ENCODE measurements at regions not wholly inside any gene's neighbourhood (a gene's known extent, or its start where the extent isn't known, plus 50 kb on each side); places are given as distances from the start of the nearest gene placed in this dataset.

DNA sequence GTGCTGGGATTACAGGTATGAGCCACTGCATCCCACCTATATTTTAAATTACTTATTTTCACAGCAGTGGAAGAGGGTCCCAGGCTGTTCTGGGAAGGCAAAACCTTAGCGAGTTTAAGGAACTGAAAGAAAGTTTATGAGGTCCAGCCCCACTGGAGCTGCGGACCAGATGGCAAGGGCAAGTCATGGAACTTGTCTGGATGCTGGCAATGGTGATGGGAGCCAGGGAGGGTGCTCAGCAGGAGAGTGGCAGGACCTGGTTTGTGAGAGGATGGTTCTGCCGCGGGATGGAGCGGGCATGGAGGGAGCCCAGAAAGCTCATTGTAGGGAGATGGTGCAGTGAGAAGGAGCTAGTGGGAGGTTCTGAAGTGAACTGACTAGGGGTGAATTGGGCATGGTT, 50.6 kb upstream of the SLC45A1 start:
- TF ChIP-seq, protein P1, sequence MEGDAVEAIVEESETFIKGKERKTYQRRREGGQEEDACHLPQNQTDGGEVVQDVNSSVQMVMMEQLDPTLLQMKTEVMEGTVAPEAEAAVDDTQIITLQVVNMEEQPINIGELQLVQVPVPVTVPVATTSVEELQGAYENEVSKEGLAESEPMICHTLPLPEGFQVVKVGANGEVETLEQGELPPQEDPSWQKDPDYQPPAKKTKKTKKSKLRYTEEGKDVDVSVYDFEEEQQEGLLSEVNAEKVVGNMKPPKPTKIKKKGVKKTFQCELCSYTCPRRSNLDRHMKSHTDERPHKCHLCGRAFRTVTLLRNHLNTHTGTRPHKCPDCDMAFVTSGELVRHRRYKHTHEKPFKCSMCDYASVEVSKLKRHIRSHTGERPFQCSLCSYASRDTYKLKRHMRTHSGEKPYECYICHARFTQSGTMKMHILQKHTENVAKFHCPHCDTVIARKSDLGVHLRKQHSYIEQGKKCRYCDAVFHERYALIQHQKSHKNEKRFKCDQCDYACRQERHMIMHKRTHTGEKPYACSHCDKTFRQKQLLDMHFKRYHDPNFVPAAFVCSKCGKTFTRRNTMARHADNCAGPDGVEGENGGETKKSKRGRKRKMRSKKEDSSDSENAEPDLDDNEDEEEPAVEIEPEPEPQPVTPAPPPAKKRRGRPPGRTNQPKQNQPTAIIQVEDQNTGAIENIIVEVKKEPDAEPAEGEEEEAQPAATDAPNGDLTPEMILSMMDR (IDR thresholded peaks at IDR 0.05; ENCODE audit: low read length) = no peak
- no peak for TF ChIP-seq EZH2 (IDR thresholded peaks at IDR 0.05; ENCODE audit: borderline replicate concordance, low read length)
- no peak overlapping the region for H3K4me3 ChIP-seq (ENCODE audit: low read depth, low read length, poor library complexity, severe bottlenecking)
- no peaks in the 10 kb centered on the region for H3K79me2 ChIP-seq (ENCODE audit: insufficient read depth, low read length)
- no peaks in the 10 kb centered on the region for H3K4me1 ChIP-seq (ENCODE audit: insufficient read depth, low read length, severe bottlenecking)
- no peaks in the 10 kb centered on the region for H4K20me1 ChIP-seq (ENCODE audit: insufficient read depth, low read length)
- no peaks in the 10 kb centered on the region for H3F3A ChIP-seq (ENCODE audit: insufficient read depth, low read length)
- no peaks in the 10 kb centered on the region for H3K36me3 ChIP-seq (ENCODE audit: insufficient read depth, low read length)
- H2AFZ ChIP-seq (ENCODE audit: low read length) = no peak overlapping the region
- H3K9ac ChIP-seq (ENCODE audit: low read length) = no peak overlapping the region
- H3K9me2 ChIP-seq (ENCODE audit: low read depth, low read length) = no peaks in the 10 kb centered on the region
- no peaks in the 10 kb centered on the region for H3K27me3 ChIP-seq (ENCODE audit: insufficient read depth, low read length)
- no peaks in the 10 kb centered on the region for H3K9me3 ChIP-seq (ENCODE audit: low read length)
- no peak overlapping the region for H3K4me2 ChIP-seq (ENCODE audit: low read length)
- H3K27ac ChIP-seq (ENCODE audit: low read depth, low read length, poor library complexity, severe bottlenecking) = no peak overlapping the region

DNA sequence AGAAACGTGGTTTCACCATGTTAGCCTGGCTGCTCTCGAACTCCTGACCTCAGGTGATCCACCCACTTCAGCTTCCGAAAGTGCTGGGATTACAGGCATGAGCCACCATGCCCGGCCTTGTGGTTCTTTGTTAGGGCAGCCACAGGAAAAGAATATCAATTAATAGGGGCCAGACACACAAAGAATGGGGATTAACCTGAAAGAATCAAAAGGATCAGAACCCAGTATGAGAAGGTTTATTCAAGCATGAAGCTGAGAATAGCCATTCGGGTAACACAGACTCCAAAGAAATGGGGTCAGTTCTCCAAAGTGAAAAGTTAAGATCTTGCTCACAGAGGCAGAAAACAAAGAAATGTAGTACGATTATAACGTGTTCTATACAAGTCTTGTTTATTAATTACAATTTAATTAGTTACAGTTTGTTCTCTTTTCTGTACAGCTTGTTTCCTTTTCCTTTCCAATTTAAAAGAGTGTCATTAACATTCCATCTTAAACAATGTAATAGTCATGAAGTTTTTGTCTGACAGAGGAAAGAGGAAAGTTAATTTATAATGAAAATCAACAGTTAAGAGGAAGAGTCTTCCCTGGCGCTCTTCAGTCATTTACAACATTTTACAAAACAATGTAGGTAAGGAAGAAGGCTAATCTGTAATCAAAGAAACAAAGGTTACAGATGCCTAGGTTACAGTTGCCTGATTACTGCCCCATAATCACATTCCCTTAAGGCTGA, 51.3 kb upstream of the SLC45A1 start:
- no peaks in the 10 kb centered on the region for H3K27me3 ChIP-seq (ENCODE audit: insufficient read depth, low read length)
- H3K9me3 ChIP-seq (ENCODE audit: low read length) = no peaks in the 10 kb centered on the region
- H4K20me1 ChIP-seq (ENCODE audit: insufficient read depth, low read length) = no peaks in the 10 kb centered on the region
- H3F3A ChIP-seq (ENCODE audit: insufficient read depth, low read length) = no peaks in the 10 kb centered on the region
- H3K27ac ChIP-seq (ENCODE audit: low read depth, low read length, poor library complexity, severe bottlenecking) = no peak overlapping the region
- no peaks in the 10 kb centered on the region for H3K9me2 ChIP-seq (ENCODE audit: low read depth, low read length)
- no peak overlapping the region for H2AFZ ChIP-seq (ENCODE audit: low read length)
- H3K79me2 ChIP-seq (ENCODE audit: insufficient read depth, low read length) = no peaks in the 10 kb centered on the region
- no peak overlapping the region for H3K4me3 ChIP-seq (ENCODE audit: low read depth, low read length, poor library complexity, severe bottlenecking)
- no peaks in the 10 kb centered on the region for H3K4me1 ChIP-seq (ENCODE audit: insufficient read depth, low read length, severe bottlenecking)
- H3K36me3 ChIP-seq (ENCODE audit: insufficient read depth, low read length) = no peaks in the 10 kb centered on the region
- TF ChIP-seq, protein P1 (IDR thresholded peaks at IDR 0.05; ENCODE audit: low read length) = no peak
- no peak for TF ChIP-seq EZH2 (IDR thresholded peaks at IDR 0.05; ENCODE audit: borderline replicate concordance, low read length)
- H3K9ac ChIP-seq (ENCODE audit: low read length) = no peak overlapping the region
- H3K4me2 ChIP-seq (ENCODE audit: low read length) = no peak overlapping the region

DNA sequence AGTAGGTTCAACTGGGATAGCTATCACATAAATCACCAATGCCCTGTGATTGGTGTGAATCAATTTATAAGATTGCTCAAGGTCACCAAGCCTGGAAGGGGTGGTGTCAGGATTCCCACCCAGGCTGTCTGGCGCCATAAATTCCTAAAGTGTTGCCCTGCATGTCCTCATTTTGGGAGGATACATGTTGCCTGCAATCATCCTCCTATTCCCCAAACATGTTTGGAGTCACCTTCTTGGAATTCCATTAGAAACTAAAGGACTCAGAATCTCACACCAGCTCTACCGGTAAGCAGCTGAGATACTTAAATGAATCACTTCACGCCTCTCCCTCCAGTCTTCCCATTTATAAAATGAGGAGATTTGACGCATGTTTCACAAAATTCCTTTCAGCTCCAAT, 54.1 kb upstream of the SLC45A1 start:
- Histone ChIP-seq H3F3A (ENCODE audit: insufficient read depth, low read length) (no peaks in the 10 kb centered on the region), H3K27me3 (ENCODE audit: insufficient read depth, low read length) (no peaks in the 10 kb centered on the region), H3K27ac (ENCODE audit: low read depth, low read length, poor library complexity, severe bottlenecking) (no peak overlapping the region), H3K9ac (ENCODE audit: low read length) (no peak overlapping the region), H2AFZ (ENCODE audit: low read length) (no peak overlapping the region), H3K9me3 (ENCODE audit: low read length) (no peaks in the 10 kb centered on the region), H3K36me3 (ENCODE audit: insufficient read depth, low read length) (no peaks in the 10 kb centered on the region), H3K4me1 (ENCODE audit: insufficient read depth, low read length, severe bottlenecking) (no peaks in the 10 kb centered on the region), H3K9me2 (ENCODE audit: low read depth, low read length) (no peaks in the 10 kb centered on the region), H3K79me2 (ENCODE audit: insufficient read depth, low read length) (no peaks in the 10 kb centered on the region), H3K4me2 (ENCODE audit: low read length) (no peak overlapping the region), H3K4me3 (ENCODE audit: low read depth, low read length, poor library complexity, severe bottlenecking) (no peak overlapping the region), H4K20me1 (ENCODE audit: insufficient read depth, low read length) (no peaks in the 10 kb centered on the region)
- TF ChIP-seq, protein P1 (IDR thresholded peaks at IDR 0.05; ENCODE audit: low read length) = no peak
- no peak for TF ChIP-seq EZH2 (IDR thresholded peaks at IDR 0.05; ENCODE audit: borderline replicate concordance, low read length)
